ENCODE measurements at regions not wholly inside any gene's neighbourhood (a gene's known extent, or its start where the extent isn't known, plus 50 kb on each side); places are given as distances from the start of the nearest gene placed in this dataset.
A peak's percentile ranks its signal among the peaks of the same experiment; 100 is the strongest.
"Not testable (repeated sequence)": the region's sequence is repeated elsewhere in the genome, so short reads cannot be mapped to it uniquely, and the experiment has no call there.

DNA sequence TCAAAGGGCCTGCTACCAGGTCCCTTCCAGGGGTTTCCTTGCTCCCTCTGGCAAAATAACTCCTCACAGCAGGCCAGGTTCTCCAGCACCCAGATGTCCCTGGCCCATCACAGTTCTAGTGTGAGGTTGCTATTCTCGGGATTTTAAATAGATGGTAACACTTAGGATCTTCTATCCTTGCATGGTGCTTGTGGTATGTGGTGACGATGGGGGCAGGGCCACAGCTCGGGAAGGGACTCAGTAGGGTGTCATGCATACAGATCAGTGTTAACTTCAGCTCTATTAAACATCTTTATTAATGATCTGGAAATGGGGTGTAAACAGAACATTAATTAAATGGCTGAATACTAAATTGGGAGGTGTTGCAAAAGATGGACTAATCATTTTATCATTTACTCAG, 323.8 kb downstream of the QKI start:
- no peak overlapping the region for H3K4me3 Mint-ChIP-seq
- Histone ChIP-seq H3K27me3 (ENCODE audit: insufficient read depth, low read length, poor library complexity, severe bottlenecking) (no peaks in the 10 kb centered on the region), H3K9me3 (ENCODE audit: low read length) (no peaks in the 10 kb centered on the region), H3K27ac (ENCODE audit: low read depth, low read length) (no peak overlapping the region), H3K4me3 (ENCODE audit: low read length) (no peak overlapping the region), H3K4me1 (ENCODE audit: insufficient read depth, low read length) (no peaks in the 10 kb centered on the region), H3K36me3 (ENCODE audit: insufficient read depth, low read length) (no peaks in the 10 kb centered on the region)
- no peaks in the 10 kb centered on the region for H3K4me1 Mint-ChIP-seq
- H3K27me3 Mint-ChIP-seq = peaks cover 5 to 13% of the 10 kb centered on the region in 2 donors
- no peak for DNase-seq
- CTCF ChIA-PET = no interaction called here
- H3K36me3 Mint-ChIP-seq = no peaks in the 10 kb centered on the region
- no peaks in the 10 kb centered on the region for H3K9me3 Mint-ChIP-seq
- POLR2A ChIA-PET = no interaction called here
- no peak overlapping the region for H3K27ac Mint-ChIP-seq

DNA sequence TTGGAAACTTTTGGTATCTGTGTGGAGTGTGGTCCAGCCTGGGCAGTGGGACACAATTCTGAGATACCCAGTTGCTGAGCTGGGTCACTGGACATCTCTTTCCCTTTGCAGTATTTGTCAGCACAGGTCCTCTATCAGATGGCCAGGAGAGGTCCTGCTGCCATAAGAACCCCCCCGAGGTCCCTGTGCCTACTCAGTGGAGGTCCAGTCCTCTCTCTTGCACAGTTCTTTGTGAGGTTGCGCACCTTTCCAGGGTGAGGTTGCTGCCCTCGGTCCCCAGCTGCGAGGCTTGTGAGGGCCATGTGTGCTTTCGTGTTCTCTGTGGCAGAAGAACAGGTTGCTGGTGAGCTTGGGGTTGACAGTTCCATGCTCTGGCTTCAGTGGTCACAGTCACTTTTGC, 320.6 kb downstream of the QKI start:
- Histone ChIP-seq H3K27ac (ENCODE audit: low read depth, low read length) (no peak overlapping the region), H3K4me3 (ENCODE audit: low read length) (no peak overlapping the region), H3K27me3 (ENCODE audit: insufficient read depth, low read length, poor library complexity, severe bottlenecking) (no peaks in the 10 kb centered on the region), H3K36me3 (ENCODE audit: insufficient read depth, low read length) (no peaks in the 10 kb centered on the region), H3K4me1 (ENCODE audit: insufficient read depth, low read length) (no peaks in the 10 kb centered on the region), H3K9me3 (ENCODE audit: low read length) (no peaks in the 10 kb centered on the region)
- Mint-ChIP-seq H3K4me3 (no peak overlapping the region), H3K27ac (no peak overlapping the region), H3K9me3 (no peaks in the 10 kb centered on the region), H3K27me3 (peaks cover 6 to 10% of the 10 kb centered on the region in 2 donors), H3K36me3 (no peaks in the 10 kb centered on the region), H3K4me1 (no peaks in the 10 kb centered on the region)
- CTCF ChIA-PET = no interaction called here
- POLR2A ChIA-PET = no interaction called here
- DNase-seq = peak in 1 of 5 donors; percentile 4

DNA sequence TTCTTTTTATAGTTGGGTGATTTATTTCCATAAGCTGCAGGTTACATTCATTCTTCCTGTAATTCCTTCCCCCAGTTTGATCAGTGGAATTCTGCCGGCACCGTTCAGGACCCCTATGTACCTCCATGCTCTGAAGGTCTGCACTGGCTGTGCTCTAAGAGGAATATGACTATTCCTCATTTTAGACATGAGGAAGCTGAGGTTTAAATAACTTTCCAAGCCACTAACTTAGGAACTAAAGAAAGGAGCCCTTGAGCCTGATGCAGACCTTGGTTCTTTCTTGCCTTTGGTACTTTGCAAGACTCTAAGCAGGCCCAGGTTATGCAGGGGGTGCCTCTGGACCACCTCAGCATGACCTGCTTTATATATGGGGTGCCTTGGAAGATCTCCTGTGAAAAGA, 318.5 kb downstream of the QKI start:
- no peaks in the 10 kb centered on the region for H3K36me3 ChIP-seq (ENCODE audit: insufficient read depth, low read length)
- H3K4me3 ChIP-seq (ENCODE audit: low read length) = no peak overlapping the region
- H3K27ac ChIP-seq (ENCODE audit: low read depth, low read length) = no peak overlapping the region
- Mint-ChIP-seq H3K9me3 (no peaks in the 10 kb centered on the region), H3K4me1 (peaks cover 0 to 2% (median 0%) of the 10 kb centered on the region in 3 donors), H3K36me3 (no peaks in the 10 kb centered on the region), H3K27ac (peak overlapping the region in 1 of 8 donors; percentile 85), H3K27me3 (peaks cover 10 to 11% of the 10 kb centered on the region in 2 donors), H3K4me3 (no peak overlapping the region)
- DNase-seq = peak in 1 of 5 donors; percentile 3
- no peaks in the 10 kb centered on the region for H3K4me1 ChIP-seq (ENCODE audit: insufficient read depth, low read length)
- no peaks in the 10 kb centered on the region for H3K27me3 ChIP-seq (ENCODE audit: insufficient read depth, low read length, poor library complexity, severe bottlenecking)
- CTCF ChIA-PET = no interaction called here
- POLR2A ChIA-PET = no interaction called here
- no peaks in the 10 kb centered on the region for H3K9me3 ChIP-seq (ENCODE audit: low read length)

DNA sequence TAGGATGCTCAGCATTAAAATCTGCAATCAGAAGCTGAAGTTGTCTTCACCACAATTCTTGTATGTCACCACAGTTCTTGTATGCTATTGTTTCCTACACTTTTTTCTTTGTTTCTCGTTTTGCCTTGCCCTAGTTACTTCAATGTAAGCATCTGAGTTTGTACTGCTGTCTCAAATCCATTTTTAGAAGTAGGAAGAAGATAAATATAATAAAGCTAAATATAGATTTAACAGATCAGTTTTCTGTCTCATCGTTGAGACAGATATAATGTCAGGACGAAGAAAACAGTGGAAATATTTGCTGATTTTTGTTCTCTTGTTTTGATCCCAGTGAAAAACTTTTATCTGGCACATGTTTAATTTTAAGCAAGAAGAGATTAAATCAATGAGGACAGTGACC, 318.0 kb downstream of the QKI start:
- H3K9me3 Mint-ChIP-seq = no peaks in the 10 kb centered on the region
- peaks cover 10 to 11% of the 10 kb centered on the region in 2 donors for H3K27me3 Mint-ChIP-seq
- H3K4me1 Mint-ChIP-seq = peaks cover 0 to 2% (median 0%) of the 10 kb centered on the region in 3 donors
- Histone ChIP-seq H3K36me3 (ENCODE audit: insufficient read depth, low read length) (no peaks in the 10 kb centered on the region), H3K27me3 (ENCODE audit: insufficient read depth, low read length, poor library complexity, severe bottlenecking) (no peaks in the 10 kb centered on the region), H3K4me3 (ENCODE audit: low read length) (no peak overlapping the region), H3K4me1 (ENCODE audit: insufficient read depth, low read length) (no peaks in the 10 kb centered on the region), H3K9me3 (ENCODE audit: low read length) (no peaks in the 10 kb centered on the region), H3K27ac (ENCODE audit: low read depth, low read length) (no peak overlapping the region)
- CTCF ChIA-PET = no interaction called here
- no peaks in the 10 kb centered on the region for H3K36me3 Mint-ChIP-seq
- POLR2A ChIA-PET = no interaction called here
- DNase-seq = no peak
- no peak overlapping the region for H3K27ac Mint-ChIP-seq
- H3K4me3 Mint-ChIP-seq = no peak overlapping the region

DNA sequence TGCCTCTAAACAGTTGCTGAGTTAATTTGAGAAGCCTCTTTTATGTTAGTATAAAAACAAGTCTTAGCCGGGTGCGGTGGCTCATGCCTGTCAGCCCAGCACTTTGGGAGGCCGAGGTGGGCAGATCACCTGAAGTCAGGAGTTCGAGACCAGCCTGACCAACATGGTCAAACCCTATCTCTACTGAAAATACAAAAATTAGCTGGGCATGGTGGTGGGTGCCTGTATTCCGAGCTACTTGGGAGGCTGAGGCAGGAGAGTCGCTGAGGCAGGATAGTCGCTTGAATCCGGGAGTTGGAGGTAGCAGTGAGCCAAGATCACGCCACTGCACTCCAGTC, 317.5 kb downstream of the QKI start:
- CTCF ChIA-PET; H3K9me3 Mint-ChIP-seq; H3K36me3 Mint-ChIP-seq; H3K36me3 ChIP-seq (ENCODE audit: insufficient read depth, low read length); H3K4me3 Mint-ChIP-seq; H3K4me1 Mint-ChIP-seq; POLR2A ChIA-PET; H3K27ac ChIP-seq (ENCODE audit: low read depth, low read length); H3K27me3 ChIP-seq (ENCODE audit: insufficient read depth, low read length, poor library complexity, severe bottlenecking); H3K4me1 ChIP-seq (ENCODE audit: insufficient read depth, low read length); H3K9me3 ChIP-seq (ENCODE audit: low read length); H3K4me3 ChIP-seq (ENCODE audit: low read length): not testable (repeated sequence)
- DNase-seq = peak in 1 of 5 donors; percentile 14
- Mint-ChIP-seq H3K27ac (peak overlapping the region in 2 of 8 donors; percentile 16 to 51), H3K27me3 (peaks cover 10% of the 10 kb centered on the region in 2 donors)

DNA sequence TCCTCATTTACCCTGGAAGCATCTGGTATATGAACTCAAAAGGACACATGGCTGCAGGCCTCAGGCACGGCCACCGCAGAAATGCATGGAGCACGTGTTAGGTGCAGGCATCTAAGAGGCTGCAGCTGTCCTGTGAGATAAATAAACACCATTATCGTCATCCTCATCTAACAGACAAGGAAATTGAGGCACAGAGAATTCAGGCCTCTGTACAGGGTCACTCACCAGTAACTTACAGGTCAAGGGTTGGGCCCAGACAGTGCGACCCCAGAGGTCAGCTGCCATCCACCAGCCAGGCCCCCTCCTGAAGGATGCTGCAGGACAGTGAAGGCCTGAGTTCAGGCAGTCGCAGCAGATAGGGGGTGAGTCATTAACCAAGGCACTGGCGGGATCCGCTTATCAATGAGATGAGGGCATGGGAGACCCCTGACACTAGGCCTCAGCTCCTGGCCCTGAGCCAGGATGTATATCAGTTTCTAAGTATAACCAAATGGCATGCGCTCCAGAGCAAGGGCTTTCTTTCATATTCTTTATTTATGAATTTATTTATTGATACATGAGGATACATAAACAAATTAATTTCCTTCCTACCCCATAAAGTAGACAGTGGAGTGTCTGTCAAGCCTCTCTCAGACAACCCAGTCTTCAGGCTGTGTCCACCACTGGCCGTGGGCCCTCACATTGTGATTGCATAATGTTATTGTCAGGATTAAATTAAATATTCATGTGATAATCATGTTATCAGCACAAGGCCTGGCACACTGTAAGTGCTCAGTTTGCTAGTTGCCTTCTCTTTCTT, 316.9 kb downstream of the QKI start:
- Histone ChIP-seq H3K4me3 (ENCODE audit: low read length) (no peak overlapping the region), H3K36me3 (ENCODE audit: insufficient read depth, low read length) (no peaks in the 10 kb centered on the region), H3K4me1 (ENCODE audit: insufficient read depth, low read length) (no peaks in the 10 kb centered on the region), H3K9me3 (ENCODE audit: low read length) (no peaks in the 10 kb centered on the region), H3K27ac (ENCODE audit: low read depth, low read length) (no peak overlapping the region), H3K27me3 (ENCODE audit: insufficient read depth, low read length, poor library complexity, severe bottlenecking) (no peaks in the 10 kb centered on the region)
- Mint-ChIP-seq H3K27me3 (peaks cover 7 to 9% of the 10 kb centered on the region in 2 donors), H3K27ac (no peak overlapping the region), H3K4me3 (no peak overlapping the region), H3K36me3 (no peaks in the 10 kb centered on the region), H3K9me3 (no peaks in the 10 kb centered on the region), H3K4me1 (peaks cover 0 to 2% (median 0%) of the 10 kb centered on the region in 3 donors)
- peak in 1 of 5 donors; percentile 16 for DNase-seq
- ChIA-PET CTCF (no interaction called here), POLR2A (no interaction called here)

DNA sequence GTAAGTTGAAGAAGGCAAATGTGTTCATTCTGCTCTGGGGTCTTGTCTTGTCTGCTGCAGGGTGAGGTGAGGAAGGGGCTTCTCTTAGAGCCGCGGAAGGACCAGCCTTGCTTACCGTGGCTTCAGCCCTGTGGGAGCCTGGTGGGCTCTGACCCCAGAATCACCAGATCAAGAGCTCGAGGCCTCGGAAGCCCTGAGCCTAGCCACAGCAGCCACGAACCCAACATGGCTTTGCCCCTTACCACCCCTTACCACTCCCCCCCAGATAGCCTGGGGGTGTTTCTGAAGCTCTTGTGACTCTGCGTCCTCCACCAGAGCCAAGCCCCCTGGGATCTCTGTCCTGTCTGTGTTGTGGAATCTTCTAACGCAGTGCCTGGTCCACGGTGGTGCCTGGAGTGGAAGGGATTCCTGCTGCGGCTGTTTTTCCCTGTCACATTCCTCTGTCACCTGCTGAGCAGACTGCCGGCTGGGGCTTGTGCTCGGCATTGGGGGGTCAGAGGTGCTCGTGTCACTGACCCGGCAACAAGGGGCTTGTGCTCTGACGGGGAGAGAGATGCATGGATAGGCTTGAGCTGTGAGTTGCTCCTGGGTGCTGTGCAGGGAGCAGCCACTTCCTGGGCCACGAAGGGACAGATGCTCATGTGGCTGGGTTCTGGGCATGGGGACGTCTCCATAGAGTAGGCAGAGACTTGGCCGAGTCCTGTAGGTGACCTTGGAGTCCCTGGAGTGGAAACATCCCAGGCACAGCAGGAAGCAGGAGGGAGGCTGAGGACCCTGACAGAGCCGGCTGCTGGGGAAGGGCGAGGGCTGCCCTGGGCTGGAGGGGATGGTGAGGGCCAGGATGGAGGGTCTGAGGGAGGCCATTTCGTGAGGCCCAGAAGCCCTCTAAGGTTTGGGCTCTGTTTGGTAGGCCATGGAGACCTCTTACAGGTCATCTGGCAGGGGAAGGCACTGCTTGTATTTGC, 316.0 kb downstream of the QKI start:
- DNase-seq = peak in 1 of 5 donors; percentile 17
- CTCF ChIA-PET = no interaction called here
- H3K9me3 ChIP-seq (ENCODE audit: low read length) = no peaks in the 10 kb centered on the region

More for the DNA sequence above, 316.0 kb downstream of the QKI start:
- peaks cover 7 to 9% of the 10 kb centered on the region in 2 donors for H3K27me3 Mint-ChIP-seq
- no peaks in the 10 kb centered on the region for H3K27me3 ChIP-seq (ENCODE audit: insufficient read depth, low read length, poor library complexity, severe bottlenecking)
- POLR2A ChIA-PET = no interaction called here
- H3K36me3 ChIP-seq (ENCODE audit: insufficient read depth, low read length) = no peaks in the 10 kb centered on the region
- H3K27ac Mint-ChIP-seq = no peak overlapping the region
- no peak overlapping the region for H3K4me3 ChIP-seq (ENCODE audit: low read length)
- H3K9me3 Mint-ChIP-seq = no peaks in the 10 kb centered on the region
- no peak overlapping the region for H3K27ac ChIP-seq (ENCODE audit: low read depth, low read length)
- H3K4me1 Mint-ChIP-seq = peaks cover 0 to 2% (median 0%) of the 10 kb centered on the region in 3 donors
- H3K4me1 ChIP-seq (ENCODE audit: insufficient read depth, low read length) = no peaks in the 10 kb centered on the region
- no peak overlapping the region for H3K4me3 Mint-ChIP-seq
- no peaks in the 10 kb centered on the region for H3K36me3 Mint-ChIP-seq
